PC-3 (cell line): ENCODE measurements at regions not wholly inside any gene's neighbourhood (a gene's known extent, or its start where the extent isn't known, plus 50 kb on each side); places are given as distances from the start of the nearest gene placed in this dataset.

Experiments used
- CTCF ChIP-seq: fragments of 300-600 bp; sonication (generic); conservative IDR thresholded peaks from 2 replicates; pipeline ENCODE4 v1.5.1; 2017; ENCODE audit warnings: antibody characterized with exemption, low read depth, mild to moderate bottlenecking, low read length
- EZH2 ChIP-seq: fragments of 300-600 bp; sonication (generic); IDR thresholded peaks from one replicate; pipeline ENCODE4 v1.6.1; 2017; ENCODE audit warnings: antibody characterized with exemption, mild to moderate bottlenecking, low read length; ENCODE audit not compliant: unreplicated experiment

- TF ChIP-seq CTCF (no peak), EZH2 (no peak)
Measured at GRCh38 chr19:30103981-30104380, 161.9 kb downstream of the URI1 start.
